ENCODE measurements at regions not wholly inside any gene's neighbourhood (a gene's known extent, or its start where the extent isn't known, plus 50 kb on each side); places are given as distances from the start of the nearest gene placed in this dataset.
A peak's percentile ranks its signal among the peaks of the same experiment; 100 is the strongest.
"Not testable (repeated sequence)": the region's sequence is repeated elsewhere in the genome, so short reads cannot be mapped to it uniquely, and the experiment has no call there.

DNA sequence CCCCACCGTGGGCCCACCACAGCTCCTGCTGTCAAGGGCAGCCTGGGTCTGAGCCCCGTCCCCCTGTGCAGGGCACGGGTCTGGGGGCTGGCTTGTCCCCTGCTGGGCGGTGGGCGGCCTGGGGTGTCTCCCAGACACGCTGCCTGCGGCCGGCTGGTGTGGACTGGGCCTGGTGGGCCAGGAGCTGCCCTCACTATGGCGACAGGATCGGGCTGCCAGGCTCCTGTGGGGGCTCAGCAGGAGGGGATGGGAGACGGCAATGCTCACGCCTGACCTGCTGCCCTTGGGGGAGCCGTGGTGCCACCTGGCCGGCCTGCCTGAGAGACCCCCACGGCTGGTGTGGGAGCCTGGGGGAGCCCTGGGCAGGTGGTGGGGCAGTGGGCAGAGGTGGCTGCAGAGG, 156.1 kb downstream of the TMEM121 start:
- intact Hi-C loops (cut with micrococcal nuclease): loop anchor here (10.0 kb wide), 1 partner anchor 362 kb away; no protein-coding TSS in a partner anchor
- Mint-ChIP-seq H3K4me1 (peaks cover 0 to 12% of the 10 kb centered on the region in 2 donors), H3K27ac (peak overlapping the region in 1 of 2 donors; percentile 89)
- H3K9me3 Mint-ChIP-seq; H3K27me3 ChIP-seq (ENCODE audit: control insufficient read depth, insufficient read depth, low read length); H3K4me3 ChIP-seq (ENCODE audit: low read length); DNase-seq; H3K36me3 ChIP-seq (ENCODE audit: control insufficient read depth, insufficient read depth, low read length); H3K36me3 Mint-ChIP-seq; H3K4me3 Mint-ChIP-seq; H3K9me3 ChIP-seq (ENCODE audit: control insufficient read depth, insufficient read depth, low read length); ATAC-seq; H3K27me3 Mint-ChIP-seq (ENCODE audit: low read depth in 2 of 2): not testable (repeated sequence)
- 90% methylated on average over 4 of the region's 15 CpGs for WGBS (ENCODE audit: insufficient coverage)
- Histone ChIP-seq H3K4me1 (ENCODE audit: control insufficient read depth, insufficient read depth, low read length) (peaks cover 14% of the 10 kb centered on the region), H3K27ac (ENCODE audit: low read length) (peak overlapping the region; percentile 63)

DNA sequence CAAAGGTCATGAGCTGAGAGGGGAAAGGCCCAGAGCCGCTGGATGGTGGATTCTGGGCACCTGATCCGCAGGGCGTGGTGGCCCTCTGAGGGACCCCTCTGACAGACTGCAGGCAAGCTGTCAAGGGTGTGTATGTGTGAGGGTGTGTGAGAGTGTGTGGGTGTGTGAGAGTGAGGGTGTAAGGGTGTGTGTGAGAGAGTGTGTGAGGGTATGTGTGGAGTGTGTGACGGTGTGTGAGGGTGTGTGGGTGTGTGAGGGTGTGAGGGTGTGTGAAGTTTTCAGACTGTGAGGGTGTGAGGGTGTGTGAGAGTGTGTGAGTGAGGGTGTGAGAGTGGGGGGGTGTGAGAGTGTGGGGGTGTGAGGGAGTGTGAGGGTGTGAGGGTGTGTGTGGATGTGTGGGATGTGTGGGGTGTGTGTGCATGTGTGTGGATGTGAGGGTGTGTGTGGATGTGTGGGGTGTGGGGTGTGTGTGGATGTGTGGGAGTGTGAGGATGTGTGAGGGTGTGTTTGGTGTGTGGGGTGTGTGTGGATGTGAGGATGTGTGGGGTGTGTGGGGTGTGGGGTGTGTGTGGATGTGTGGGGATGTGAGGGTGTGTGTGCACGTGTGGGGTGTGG, 156.7 kb downstream of the TMEM121 start:
- Mint-ChIP-seq H3K4me1 (peaks cover 0 to 12% of the 10 kb centered on the region in 2 donors), H3K4me3 (no peak overlapping the region), H3K27me3 (ENCODE audit: low read depth in 2 of 2) (peaks cover 0 to 3% of the 10 kb centered on the region in 2 donors), H3K36me3 (no peaks in the 10 kb centered on the region), H3K9me3 (peaks cover 2 to 3% of the 10 kb centered on the region in 2 donors), H3K27ac (peak overlapping the region in 1 of 2 donors; percentile 89)
- DNase-seq: no peak
- WGBS (ENCODE audit: insufficient coverage): 62% methylated on average over 5 of the region's 5 CpGs
- peaks cover 14% of the 10 kb centered on the region for H3K4me1 ChIP-seq (ENCODE audit: control insufficient read depth, insufficient read depth, low read length)
- H3K27me3 ChIP-seq (ENCODE audit: control insufficient read depth, insufficient read depth, low read length): no peaks in the 10 kb centered on the region
- TF ChIP-seq, protein P1, sequence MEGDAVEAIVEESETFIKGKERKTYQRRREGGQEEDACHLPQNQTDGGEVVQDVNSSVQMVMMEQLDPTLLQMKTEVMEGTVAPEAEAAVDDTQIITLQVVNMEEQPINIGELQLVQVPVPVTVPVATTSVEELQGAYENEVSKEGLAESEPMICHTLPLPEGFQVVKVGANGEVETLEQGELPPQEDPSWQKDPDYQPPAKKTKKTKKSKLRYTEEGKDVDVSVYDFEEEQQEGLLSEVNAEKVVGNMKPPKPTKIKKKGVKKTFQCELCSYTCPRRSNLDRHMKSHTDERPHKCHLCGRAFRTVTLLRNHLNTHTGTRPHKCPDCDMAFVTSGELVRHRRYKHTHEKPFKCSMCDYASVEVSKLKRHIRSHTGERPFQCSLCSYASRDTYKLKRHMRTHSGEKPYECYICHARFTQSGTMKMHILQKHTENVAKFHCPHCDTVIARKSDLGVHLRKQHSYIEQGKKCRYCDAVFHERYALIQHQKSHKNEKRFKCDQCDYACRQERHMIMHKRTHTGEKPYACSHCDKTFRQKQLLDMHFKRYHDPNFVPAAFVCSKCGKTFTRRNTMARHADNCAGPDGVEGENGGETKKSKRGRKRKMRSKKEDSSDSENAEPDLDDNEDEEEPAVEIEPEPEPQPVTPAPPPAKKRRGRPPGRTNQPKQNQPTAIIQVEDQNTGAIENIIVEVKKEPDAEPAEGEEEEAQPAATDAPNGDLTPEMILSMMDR (IDR thresholded peaks at IDR 0.05): no peak
- H3K4me3 ChIP-seq (ENCODE audit: low read length): no peak overlapping the region
- peak overlapping the region; percentile 63 for H3K27ac ChIP-seq (ENCODE audit: low read length)
- no peaks in the 10 kb centered on the region for H3K9me3 ChIP-seq (ENCODE audit: control insufficient read depth, insufficient read depth, low read length)
- intact Hi-C loops (cut with micrococcal nuclease): loop anchor here (10.0 kb wide), 1 partner anchor 362 kb away; no protein-coding TSS in a partner anchor
- H3K36me3 ChIP-seq (ENCODE audit: control insufficient read depth, insufficient read depth, low read length): no peaks in the 10 kb centered on the region
- no peak for ATAC-seq

DNA sequence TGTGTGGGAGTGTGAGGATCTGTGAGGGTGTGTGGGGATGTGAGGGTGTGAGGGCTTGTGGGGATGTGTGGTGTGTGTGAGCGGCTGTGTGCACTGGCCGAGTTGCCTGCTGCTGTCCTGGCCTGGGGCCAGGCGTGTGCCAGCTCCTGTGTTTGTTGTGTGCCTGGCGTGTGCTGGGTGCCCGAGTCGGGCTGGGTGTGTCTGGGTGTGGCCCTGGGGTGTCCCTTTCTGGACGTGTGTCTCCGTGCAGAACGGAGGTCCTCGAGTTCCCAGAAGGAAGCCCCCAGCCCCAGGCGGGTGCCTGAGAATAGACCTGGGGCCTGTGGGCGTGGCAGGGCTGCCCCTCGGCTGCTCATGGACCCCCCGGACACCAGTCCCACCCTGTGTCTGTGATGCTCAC, 157.7 kb downstream of the TMEM121 start:
- intact Hi-C loops (cut with micrococcal nuclease): loop anchor here (10.0 kb wide), 1 partner anchor 361 kb away; no protein-coding TSS in a partner anchor
- not testable (repeated sequence) for H3K4me3 Mint-ChIP-seq
- H3K4me1 ChIP-seq (ENCODE audit: control insufficient read depth, insufficient read depth, low read length): peaks cover 14% of the 10 kb centered on the region

DNA sequence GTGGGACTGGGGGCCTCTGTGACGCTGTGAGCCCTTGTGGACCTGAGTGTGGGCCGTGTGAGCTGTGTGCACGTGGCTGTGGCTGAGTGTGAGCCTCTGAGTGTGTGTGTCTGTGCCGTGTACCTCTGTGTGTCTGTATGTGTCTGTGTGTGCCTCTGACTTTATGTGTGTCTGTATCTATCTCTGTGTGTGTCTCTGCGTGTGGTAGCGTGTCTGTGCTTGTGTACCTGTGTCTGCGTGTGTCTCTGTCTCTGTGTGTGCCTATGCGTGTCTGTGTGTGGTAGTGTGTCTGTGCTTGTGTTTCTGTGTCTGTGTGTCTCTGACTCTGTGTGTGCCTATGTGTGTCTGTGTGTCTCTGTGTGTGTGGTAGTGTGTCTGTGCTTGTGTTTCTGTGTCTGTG, 158.2 kb downstream of the TMEM121 start:
- not testable (repeated sequence) for H3K4me3 ChIP-seq (ENCODE audit: low read length)
- intact Hi-C loops (cut with micrococcal nuclease): loop anchor here (10.0 kb wide), 1 partner anchor 360 kb away; no protein-coding TSS in a partner anchor

More for the DNA sequence above, 157.7 kb downstream of the TMEM121 start:
- H3K27ac Mint-ChIP-seq; DNase-seq; H3K9me3 Mint-ChIP-seq; H3K27me3 ChIP-seq (ENCODE audit: control insufficient read depth, insufficient read depth, low read length); H3K27me3 Mint-ChIP-seq (ENCODE audit: low read depth in 2 of 2); H3K4me3 ChIP-seq (ENCODE audit: low read length); H3K9me3 ChIP-seq (ENCODE audit: control insufficient read depth, insufficient read depth, low read length); H3K36me3 ChIP-seq (ENCODE audit: control insufficient read depth, insufficient read depth, low read length); ATAC-seq; H3K36me3 Mint-ChIP-seq: not testable (repeated sequence)
- 72% methylated on average over 8 of the region's 14 CpGs for WGBS (ENCODE audit: insufficient coverage)
- H3K27ac ChIP-seq (ENCODE audit: low read length): peak overlapping the region; percentile 63
- H3K4me1 Mint-ChIP-seq: peaks cover 0 to 12% of the 10 kb centered on the region in 2 donors

DNA sequence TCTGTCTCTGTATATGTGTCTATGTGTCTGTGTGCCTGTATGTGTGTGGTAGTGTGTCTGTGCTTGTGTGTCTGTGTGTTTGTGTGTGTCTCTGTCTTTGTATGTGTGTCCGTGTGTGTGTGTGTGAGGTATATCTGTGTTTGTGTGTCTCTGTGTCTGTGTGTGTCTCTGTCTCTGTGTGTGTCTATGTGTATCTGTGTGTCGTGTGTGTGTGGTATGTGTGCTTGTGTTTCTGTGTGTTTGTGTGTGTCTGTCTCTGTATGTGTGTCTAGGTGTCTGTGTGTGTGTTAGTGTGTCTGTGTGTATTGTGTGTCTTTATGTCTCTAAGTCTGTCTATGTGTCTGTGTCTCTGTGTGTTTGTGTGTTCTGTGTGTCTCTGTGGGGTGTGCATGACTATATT, 158.6 kb downstream of the TMEM121 start:
- WGBS (ENCODE audit: insufficient coverage): 93% methylated on average over 2 of the region's 2 CpGs
- ATAC-seq (no peak), DNase-seq (no peak)
- Mint-ChIP-seq H3K4me3 (no peak overlapping the region), H3K9me3 (peaks cover 2 to 3% of the 10 kb centered on the region in 2 donors), H3K27me3 (ENCODE audit: low read depth in 2 of 2) (no peaks in the 10 kb centered on the region), H3K36me3 (no peaks in the 10 kb centered on the region), H3K4me1 (peaks cover 0 to 12% of the 10 kb centered on the region in 2 donors), H3K27ac (peak overlapping the region in 1 of 2 donors; percentile 10)
- Histone ChIP-seq H3K27ac (ENCODE audit: low read length) (peak overlapping the region; percentile 64), H3K27me3 (ENCODE audit: control insufficient read depth, insufficient read depth, low read length) (no peaks in the 10 kb centered on the region), H3K9me3 (ENCODE audit: control insufficient read depth, insufficient read depth, low read length) (no peaks in the 10 kb centered on the region), H3K4me3 (ENCODE audit: low read length) (no peak overlapping the region), H3K36me3 (ENCODE audit: control insufficient read depth, insufficient read depth, low read length) (no peaks in the 10 kb centered on the region), H3K4me1 (ENCODE audit: control insufficient read depth, insufficient read depth, low read length) (peaks cover 10% of the 10 kb centered on the region)
- TF ChIP-seq, protein P1 (IDR thresholded peaks at IDR 0.05): no peak
- intact Hi-C loops (cut with micrococcal nuclease): loop anchor here (10.0 kb wide), 1 partner anchor 360 kb away; no protein-coding TSS in a partner anchor

More for the DNA sequence above, 158.2 kb downstream of the TMEM121 start:
- not testable (repeated sequence) for DNase-seq; H3K27me3 ChIP-seq (ENCODE audit: control insufficient read depth, insufficient read depth, low read length); H3K27me3 Mint-ChIP-seq (ENCODE audit: low read depth in 2 of 2); H3K36me3 Mint-ChIP-seq; H3K4me3 Mint-ChIP-seq; H3K9me3 ChIP-seq (ENCODE audit: control insufficient read depth, insufficient read depth, low read length); H3K9me3 Mint-ChIP-seq; ATAC-seq; H3K36me3 ChIP-seq (ENCODE audit: control insufficient read depth, insufficient read depth, low read length)
- Histone ChIP-seq H3K4me1 (ENCODE audit: control insufficient read depth, insufficient read depth, low read length) (peaks cover 14% of the 10 kb centered on the region), H3K27ac (ENCODE audit: low read length) (peak overlapping the region; percentile 64)
- H3K4me1 Mint-ChIP-seq: peaks cover 0 to 12% of the 10 kb centered on the region in 2 donors
- H3K27ac Mint-ChIP-seq: peak overlapping the region in 1 of 2 donors; percentile 10
- WGBS (ENCODE audit: insufficient coverage): 91% methylated on average over 6 of the region's 8 CpGs

DNA sequence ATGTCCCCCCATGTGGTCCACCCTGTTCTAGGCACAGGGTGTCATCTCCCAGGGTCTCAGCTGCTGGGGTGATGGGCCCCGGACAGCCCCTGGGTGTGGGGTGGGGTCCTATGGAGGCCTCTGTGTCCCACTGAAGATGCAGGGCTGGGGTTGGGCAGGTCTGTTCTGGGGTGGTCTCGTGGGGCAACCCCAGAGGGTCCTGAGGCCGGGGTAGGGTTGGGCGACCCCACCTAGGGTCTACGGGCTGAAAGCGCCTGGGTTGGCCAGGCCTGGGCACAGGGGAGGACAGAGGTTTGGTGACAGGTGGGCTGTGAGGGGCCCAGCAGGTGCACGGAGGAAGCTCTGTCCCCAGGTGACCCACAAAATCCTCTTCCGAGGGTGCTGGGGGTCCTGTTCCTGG, 159.2 kb downstream of the TMEM121 start:
- H3K27me3 Mint-ChIP-seq (ENCODE audit: low read depth in 2 of 2); H3K36me3 Mint-ChIP-seq; H3K27ac Mint-ChIP-seq; DNase-seq; H3K36me3 ChIP-seq (ENCODE audit: control insufficient read depth, insufficient read depth, low read length); H3K27me3 ChIP-seq (ENCODE audit: control insufficient read depth, insufficient read depth, low read length); H3K9me3 ChIP-seq (ENCODE audit: control insufficient read depth, insufficient read depth, low read length); H3K4me3 Mint-ChIP-seq; H3K4me3 ChIP-seq (ENCODE audit: low read length); ATAC-seq; H3K9me3 Mint-ChIP-seq: not testable (repeated sequence)
- peaks cover 0 to 12% of the 10 kb centered on the region in 2 donors for H3K4me1 Mint-ChIP-seq
- Histone ChIP-seq H3K27ac (ENCODE audit: low read length) (peak overlapping the region; percentile 64), H3K4me1 (ENCODE audit: control insufficient read depth, insufficient read depth, low read length) (peaks cover 10% of the 10 kb centered on the region)
- intact Hi-C loops (cut with micrococcal nuclease): loop anchor here (10.0 kb wide), 1 partner anchor 359 kb away; no protein-coding TSS in a partner anchor
- WGBS (ENCODE audit: insufficient coverage): 74% methylated on average over 3 of the region's 8 CpGs

Data from natural killer cell (primary cell).